Vagina (tissue), 2 donors: ENCODE measurements at regions not wholly inside any gene's neighbourhood (a gene's known extent, or its start where the extent isn't known, plus 50 kb on each side); places are given as distances from the start of the nearest gene placed in this dataset.

ENCODE experiments used
- CTCF ChIP-seq, 3 experiments: fragments of 450-650 bp in 2 of 3; fragments of 200-600 bp in 1 of 3; sonication (generic) in 1 of 3; IDR thresholded peaks; one replicate each; pipeline ENCODE4 v1.5.1; 2017 to 2019; ENCODE audit warnings: antibody characterized with exemption in 3 of 3, mild to moderate bottlenecking in 2 of 3, moderate library complexity in 2 of 3
- POLR2A ChIP-seq, 2 donors: fragments of 450-650 bp; IDR thresholded peaks; one replicate each; pipeline ENCODE4 v1.6.1; 2017; ENCODE audit warnings: antibody characterized with exemption in 2 of 2, mild to moderate bottlenecking in 2 of 2, moderate library complexity in 2 of 2
- POLR2AphosphoS5 ChIP-seq, 2 donors: sonication (generic); formaldehyde crosslinking; IDR thresholded peaks; one replicate each; pipeline ENCODE4 v1.9.0; 2017; ENCODE audit warnings: antibody characterized with exemption in 2 of 2, mild to moderate bottlenecking in 2 of 2, low read depth in 1 of 2; ENCODE audit not compliant: insufficient read depth in 1 of 2

GRCh38 chr5:143896966-143897365 lies 85.0 kb downstream of the HMHB1 start:
- TF ChIP-seq POLR2A (IDR thresholded peaks at IDR 0.05) (no peak), CTCF (IDR thresholded peaks at IDR 0.05) (no peak), POLR2AphosphoS5 (IDR thresholded peaks at IDR 0.05; ENCODE audit: insufficient read depth in 1 of 2, low read depth in 1 of 2) (no peak)
